ENCODE measurements at regions not wholly inside any gene's neighbourhood (a gene's known extent, or its start where the extent isn't known, plus 50 kb on each side); places are given as distances from the start of the nearest gene placed in this dataset.

- Histone ChIP-seq H3K27me3 (ENCODE audit: low read length) (no peaks in the 10 kb centered on the region), H3K9me2 (replicated peaks; ENCODE audit: insufficient read depth, low read length) (no peaks in the 10 kb centered on the region), H3K4me2 (ENCODE audit: low read depth, low read length, poor library complexity, severe bottlenecking) (no peak overlapping the region), H3K27ac (ENCODE audit: low read length) (no peak overlapping the region), H2AFZ (ENCODE audit: low read length) (no peak overlapping the region), H3K36me3 (ENCODE audit: insufficient read depth, low read length) (no peaks in the 10 kb centered on the region), H3K9me3 (ENCODE audit: low read length) (no peaks in the 10 kb centered on the region), H3K4me3 (ENCODE audit: low read length) (no peak overlapping the region), H3K4me1 (ENCODE audit: low read length) (no peaks in the 10 kb centered on the region), H3K9ac (ENCODE audit: low read length) (no peak overlapping the region), H4K20me1 (ENCODE audit: insufficient read depth, low read depth, low read length) (no peaks in the 10 kb centered on the region), H3K79me2 (ENCODE audit: low read length) (no peaks in the 10 kb centered on the region)
- DNase-seq, result no peak
Observed at GRCh38 chr7:24034251-24034650, 249.7 kb upstream of the NPY start.

GRCh38 chr7:24035366-24036032 is 248.5 kb upstream of the NPY start:
- no peaks in the 10 kb centered on the region for H4K20me1 ChIP-seq (ENCODE audit: insufficient read depth, low read depth, low read length)
- no peaks in the 10 kb centered on the region for H3K4me1 ChIP-seq (ENCODE audit: low read length)
- H2AFZ ChIP-seq (ENCODE audit: low read length), result no peak overlapping the region
- no peak overlapping the region for H3K27ac ChIP-seq (ENCODE audit: low read length)
- no peaks in the 10 kb centered on the region for H3K36me3 ChIP-seq (ENCODE audit: insufficient read depth, low read length)
- no peak overlapping the region for H3K4me3 ChIP-seq (ENCODE audit: low read length)
- no peak overlapping the region for H3K9ac ChIP-seq (ENCODE audit: low read length)
- no peak overlapping the region for H3K4me2 ChIP-seq (ENCODE audit: low read depth, low read length, poor library complexity, severe bottlenecking)
- no peaks in the 10 kb centered on the region for H3K9me3 ChIP-seq (ENCODE audit: low read length)
- no peaks in the 10 kb centered on the region for H3K9me2 ChIP-seq (replicated peaks; ENCODE audit: insufficient read depth, low read length)
- no peaks in the 10 kb centered on the region for H3K27me3 ChIP-seq (ENCODE audit: low read length)
- no peaks in the 10 kb centered on the region for H3K79me2 ChIP-seq (ENCODE audit: low read length)
- DNase-seq, result no peak

- Histone ChIP-seq H3K79me2 (ENCODE audit: low read length) (no peaks in the 10 kb centered on the region), H3K36me3 (ENCODE audit: insufficient read depth, low read length) (no peaks in the 10 kb centered on the region), H2AFZ (ENCODE audit: low read length) (no peak overlapping the region), H3K9me3 (ENCODE audit: low read length) (no peaks in the 10 kb centered on the region), H3K4me3 (ENCODE audit: low read length) (no peak overlapping the region), H3K9me2 (replicated peaks; ENCODE audit: insufficient read depth, low read length) (no peaks in the 10 kb centered on the region), H4K20me1 (ENCODE audit: insufficient read depth, low read depth, low read length) (no peaks in the 10 kb centered on the region), H3K9ac (ENCODE audit: low read length) (no peak overlapping the region), H3K4me2 (ENCODE audit: low read depth, low read length, poor library complexity, severe bottlenecking) (no peak overlapping the region), H3K27ac (ENCODE audit: low read length) (no peak overlapping the region), H3K27me3 (ENCODE audit: low read length) (no peaks in the 10 kb centered on the region), H3K4me1 (ENCODE audit: low read length) (no peaks in the 10 kb centered on the region)
- no peak for DNase-seq
Observed at GRCh38 chr7:24036033-24036412, 248.0 kb upstream of the NPY start.

GRCh38 chr7:24038993-24039392 is 245.0 kb upstream of the NPY start:
- DNase-seq, result no peak
- no peak overlapping the region for H3K4me2 ChIP-seq (ENCODE audit: low read depth, low read length, poor library complexity, severe bottlenecking)
- H3K27me3 ChIP-seq (ENCODE audit: low read length), result no peaks in the 10 kb centered on the region
- H3K4me1 ChIP-seq (ENCODE audit: low read length), result no peaks in the 10 kb centered on the region
- no peaks in the 10 kb centered on the region for H3K36me3 ChIP-seq (ENCODE audit: insufficient read depth, low read length)
- no peaks in the 10 kb centered on the region for H3K79me2 ChIP-seq (ENCODE audit: low read length)
- no peaks in the 10 kb centered on the region for H3K9me2 ChIP-seq (replicated peaks; ENCODE audit: insufficient read depth, low read length)
- no peaks in the 10 kb centered on the region for H4K20me1 ChIP-seq (ENCODE audit: insufficient read depth, low read depth, low read length)
- H3K9ac ChIP-seq (ENCODE audit: low read length), result no peak overlapping the region
- H3K4me3 ChIP-seq (ENCODE audit: low read length), result no peak overlapping the region
- H2AFZ ChIP-seq (ENCODE audit: low read length), result no peak overlapping the region
- H3K27ac ChIP-seq (ENCODE audit: low read length), result no peak overlapping the region
- H3K9me3 ChIP-seq (ENCODE audit: low read length), result no peaks in the 10 kb centered on the region

GRCh38 chr7:24039991-24040624 is 243.9 kb upstream of the NPY start:
- Histone ChIP-seq H3K9me2 (replicated peaks; ENCODE audit: insufficient read depth, low read length) (no peaks in the 10 kb centered on the region), H3K4me1 (ENCODE audit: low read length) (no peaks in the 10 kb centered on the region), H3K9ac (ENCODE audit: low read length) (no peak overlapping the region), H3K27ac (ENCODE audit: low read length) (no peak overlapping the region), H3K79me2 (ENCODE audit: low read length) (no peaks in the 10 kb centered on the region), H3K4me2 (ENCODE audit: low read depth, low read length, poor library complexity, severe bottlenecking) (no peak overlapping the region), H3K4me3 (ENCODE audit: low read length) (no peak overlapping the region), H2AFZ (ENCODE audit: low read length) (no peak overlapping the region), H4K20me1 (ENCODE audit: insufficient read depth, low read depth, low read length) (no peaks in the 10 kb centered on the region), H3K9me3 (ENCODE audit: low read length) (no peaks in the 10 kb centered on the region), H3K36me3 (ENCODE audit: insufficient read depth, low read length) (no peaks in the 10 kb centered on the region), H3K27me3 (ENCODE audit: low read length) (no peaks in the 10 kb centered on the region)
- DNase-seq, result no peak

GRCh38 chr7:24042028-24042427 is 242.0 kb upstream of the NPY start:
- Histone ChIP-seq H3K9ac (ENCODE audit: low read length) (no peak overlapping the region), H3K4me1 (ENCODE audit: low read length) (no peaks in the 10 kb centered on the region)

GRCh38 chr7:24049296-24049695 is 234.7 kb upstream of the NPY start:
- Histone ChIP-seq H3K9me3 (ENCODE audit: low read length) (no peaks in the 10 kb centered on the region), H3K4me1 (ENCODE audit: low read length) (no peaks in the 10 kb centered on the region), H3K27me3 (ENCODE audit: low read length) (no peaks in the 10 kb centered on the region), H2AFZ (ENCODE audit: low read length) (no peak overlapping the region), H3K4me2 (ENCODE audit: low read depth, low read length, poor library complexity, severe bottlenecking) (no peak overlapping the region), H3K9ac (ENCODE audit: low read length) (no peak overlapping the region), H3K4me3 (ENCODE audit: low read length) (no peak overlapping the region), H4K20me1 (ENCODE audit: insufficient read depth, low read depth, low read length) (no peaks in the 10 kb centered on the region), H3K27ac (ENCODE audit: low read length) (no peak overlapping the region), H3K9me2 (replicated peaks; ENCODE audit: insufficient read depth, low read length) (no peaks in the 10 kb centered on the region), H3K36me3 (ENCODE audit: insufficient read depth, low read length) (no peaks in the 10 kb centered on the region), H3K79me2 (ENCODE audit: low read length) (no peaks in the 10 kb centered on the region)
- DNase-seq, result no peak

More at GRCh38 chr7:24042028-24042427, 242.0 kb upstream of the NPY start:
- Histone ChIP-seq H3K79me2 (ENCODE audit: low read length) (no peaks in the 10 kb centered on the region), H3K9me2 (replicated peaks; ENCODE audit: insufficient read depth, low read length) (no peaks in the 10 kb centered on the region), H3K4me3 (ENCODE audit: low read length) (no peak overlapping the region), H3K36me3 (ENCODE audit: insufficient read depth, low read length) (no peaks in the 10 kb centered on the region), H3K9me3 (ENCODE audit: low read length) (no peaks in the 10 kb centered on the region), H3K27ac (ENCODE audit: low read length) (no peak overlapping the region), H4K20me1 (ENCODE audit: insufficient read depth, low read depth, low read length) (no peaks in the 10 kb centered on the region), H3K4me2 (ENCODE audit: low read depth, low read length, poor library complexity, severe bottlenecking) (no peak overlapping the region), H2AFZ (ENCODE audit: low read length) (no peak overlapping the region), H3K27me3 (ENCODE audit: low read length) (no peaks in the 10 kb centered on the region)
- DNase-seq, result no peak

- Histone ChIP-seq H3K27ac (ENCODE audit: low read length) (no peak overlapping the region), H3K4me3 (ENCODE audit: low read length) (no peak overlapping the region), H3K4me2 (ENCODE audit: low read depth, low read length, poor library complexity, severe bottlenecking) (no peak overlapping the region), H3K9ac (ENCODE audit: low read length) (no peak overlapping the region), H3K36me3 (ENCODE audit: insufficient read depth, low read length) (no peaks in the 10 kb centered on the region), H4K20me1 (ENCODE audit: insufficient read depth, low read depth, low read length) (no peaks in the 10 kb centered on the region), H3K27me3 (ENCODE audit: low read length) (no peaks in the 10 kb centered on the region), H3K4me1 (ENCODE audit: low read length) (no peaks in the 10 kb centered on the region), H2AFZ (ENCODE audit: low read length) (no peak overlapping the region), H3K9me2 (replicated peaks; ENCODE audit: insufficient read depth, low read length) (no peaks in the 10 kb centered on the region), H3K9me3 (ENCODE audit: low read length) (no peaks in the 10 kb centered on the region), H3K79me2 (ENCODE audit: low read length) (no peaks in the 10 kb centered on the region)
- no peak for DNase-seq
Observed at GRCh38 chr7:24050991-24051560, 232.9 kb upstream of the NPY start.

Measured in Karpas-422 (cell line).